Kidney epithelial cell (primary cell): ENCODE measurements at regions not wholly inside any gene's neighbourhood (a gene's known extent, or its start where the extent isn't known, plus 50 kb on each side); places are given as distances from the start of the nearest gene placed in this dataset.

Experiments used
- DNase-seq: peaks from one replicate; pipeline ENCODE4 v3.0.0-alpha.2; 2010; ENCODE audit warnings: low read depth
- H3K27me3 ChIP-seq: 2 replicates; pipeline ENCODE4 v1.6.0; 2011; ENCODE audit warnings: low read length; ENCODE audit not compliant: control insufficient read depth, insufficient read depth
- H3K36me3 ChIP-seq: 2 replicates; pipeline ENCODE4 v1.5.1; 2011; ENCODE audit warnings: low read length; ENCODE audit not compliant: control insufficient read depth, insufficient read depth
- H3K4me3 ChIP-seq: 2 replicates; pipeline ENCODE4 v1.5.1; 2011; ENCODE audit warnings: low read depth, mild to moderate bottlenecking, control low read depth, low read length
- CTCF ChIP-seq: IDR thresholded peaks from 2 replicates; pipeline ENCODE4 v1.5.1; 2011; ENCODE audit warnings: mild to moderate bottlenecking, moderate library complexity, low read length, control low read depth, inconsistent platforms; ENCODE audit not compliant: insufficient read depth, poor library complexity, severe bottlenecking

- no peak for TF ChIP-seq CTCF
- no peaks in the 10 kb centered on the region for H3K36me3 ChIP-seq
- DNase-seq: no peak
- no peak overlapping the region for H3K4me3 ChIP-seq
- H3K27me3 ChIP-seq: no peaks in the 10 kb centered on the region
Observed at GRCh38 chr22:47697861-47698260, 935.4 kb downstream of the TBC1D22A start.

- TF ChIP-seq CTCF: no peak
- H3K36me3 ChIP-seq: no peaks in the 10 kb centered on the region
- no peak overlapping the region for H3K4me3 ChIP-seq
- no peak for DNase-seq
- no peaks in the 10 kb centered on the region for H3K27me3 ChIP-seq
Observed at GRCh38 chr22:47696776-47697175, 934.3 kb downstream of the TBC1D22A start.

GRCh38 chr22:47695176-47695575 lies 932.7 kb downstream of the TBC1D22A start:
- H3K4me3 ChIP-seq: no peak overlapping the region
- TF ChIP-seq CTCF: no peak
- no peaks in the 10 kb centered on the region for H3K27me3 ChIP-seq
- no peak for DNase-seq
- H3K36me3 ChIP-seq: no peaks in the 10 kb centered on the region

DNA sequence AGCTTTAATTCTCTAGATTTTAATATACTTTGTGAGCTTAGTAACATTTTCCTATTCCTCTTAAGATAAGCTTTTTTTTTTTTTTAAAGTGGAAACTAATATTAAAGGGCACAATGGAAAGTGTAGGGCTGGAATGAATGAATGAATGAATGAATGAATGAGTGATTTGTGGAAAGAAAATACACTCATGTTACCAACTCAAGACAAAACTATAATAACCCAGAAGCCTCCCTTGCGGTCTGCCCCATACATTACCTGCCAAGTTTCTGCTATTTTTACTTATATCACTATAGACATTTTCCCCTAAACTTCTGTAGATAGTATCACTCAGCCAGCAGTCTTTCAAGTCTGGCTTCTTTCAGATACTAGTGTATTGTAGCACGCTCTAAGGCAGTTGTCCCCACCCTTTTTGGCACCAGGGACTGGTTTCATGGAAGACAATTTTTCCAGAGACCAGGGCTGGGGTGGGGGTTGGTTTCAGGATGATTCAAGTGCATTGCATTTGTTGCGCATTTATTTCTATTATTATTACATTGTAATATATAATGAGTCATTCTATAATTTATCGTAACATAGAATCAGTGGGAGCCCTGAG lies 932.2 kb downstream of the TBC1D22A start:
- DNase-seq: no peak
- no peaks in the 10 kb centered on the region for H3K27me3 ChIP-seq
- H3K36me3 ChIP-seq: no peaks in the 10 kb centered on the region
- no peak for TF ChIP-seq CTCF
- no peak overlapping the region for H3K4me3 ChIP-seq

DNA sequence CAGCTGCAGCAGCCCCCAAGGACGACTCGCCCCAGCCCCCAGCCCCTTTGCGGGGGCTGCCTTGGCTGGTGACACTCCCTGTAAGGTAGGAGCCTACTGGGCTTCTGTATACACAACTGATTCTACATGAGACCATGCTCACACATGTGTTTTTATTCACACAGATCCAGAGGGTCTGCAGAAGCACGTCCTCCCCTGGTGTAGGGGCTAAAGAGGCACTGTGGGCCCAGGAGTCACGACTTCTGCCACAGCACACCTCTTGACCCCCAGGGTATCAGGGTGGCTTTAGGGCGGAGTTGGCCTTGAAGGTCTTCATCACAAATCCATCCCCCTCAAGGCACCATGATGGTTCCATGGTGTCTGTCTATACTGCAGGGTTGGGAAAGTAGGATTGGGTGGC lies 931.2 kb downstream of the TBC1D22A start:
- no peaks in the 10 kb centered on the region for H3K27me3 ChIP-seq
- no peak for TF ChIP-seq CTCF
- no peaks in the 10 kb centered on the region for H3K36me3 ChIP-seq
- DNase-seq: no peak
- no peak overlapping the region for H3K4me3 ChIP-seq

DNA sequence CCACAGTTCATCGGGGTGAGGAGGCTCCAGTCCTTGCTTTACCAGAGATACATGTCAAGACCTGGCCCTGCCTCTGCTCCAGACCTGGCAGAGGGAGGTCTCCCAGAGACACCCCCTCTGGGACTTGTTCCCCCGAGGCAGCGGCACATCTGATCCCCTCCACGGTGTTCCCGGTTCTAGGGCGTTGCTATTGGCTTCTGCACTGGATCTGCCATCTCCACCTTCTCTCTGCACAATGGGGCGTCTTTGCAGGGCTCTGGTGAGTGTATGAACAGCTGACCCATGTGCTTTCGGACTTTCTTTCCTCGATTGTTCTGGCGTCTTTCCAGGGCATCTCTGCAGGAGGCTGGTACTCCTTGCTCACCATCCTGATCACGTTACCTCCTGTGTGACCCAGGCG lies 930.4 kb downstream of the TBC1D22A start:
- no peak for DNase-seq
- no peak for TF ChIP-seq CTCF
- Histone ChIP-seq H3K27me3 (no peaks in the 10 kb centered on the region), H3K4me3 (no peak overlapping the region), H3K36me3 (no peaks in the 10 kb centered on the region)
